Muscle layer of colon (tissue), 2 donors: ENCODE measurements at regions not wholly inside any gene's neighbourhood (a gene's known extent, or its start where the extent isn't known, plus 50 kb on each side); places are given as distances from the start of the nearest gene placed in this dataset.

Experiments
- H3K27ac ChIP-seq: one replicate; pipeline ENCODE4 v1.7.0; 2013; ENCODE audit warnings: low read depth, mild to moderate bottlenecking, low read length, moderate library complexity
- H3K27me3 ChIP-seq, 2 donors: one replicate each; pipeline ENCODE4 v1.7.0; 2013; ENCODE audit warnings: low read length in 2 of 2, mild to moderate bottlenecking in 2 of 2; ENCODE audit not compliant: insufficient read depth in 2 of 2, control insufficient read depth in 1 of 2
- H3K36me3 ChIP-seq: one replicate; pipeline ENCODE4 v1.7.0; 2013; ENCODE audit warnings: mild to moderate bottlenecking, low read length; ENCODE audit not compliant: insufficient read depth
- H3K4me1 ChIP-seq: one replicate; pipeline ENCODE4 v1.7.0; 2013; ENCODE audit warnings: mild to moderate bottlenecking, low read length; ENCODE audit not compliant: insufficient read depth
- H3K4me3 ChIP-seq, 2 donors: one replicate each; pipeline ENCODE4 v1.7.0; 2013; ENCODE audit warnings: low read length in 2 of 2, low read depth in 1 of 2, mild to moderate bottlenecking in 1 of 2, moderate library complexity in 1 of 2
- H3K9ac ChIP-seq: one replicate; pipeline ENCODE4 v1.7.0; 2013; ENCODE audit warnings: low read length
- H3K9me3 ChIP-seq: one replicate; pipeline ENCODE4 v1.7.0; 2013; ENCODE audit warnings: mild to moderate bottlenecking, low read length
- donor health status: abdominal sarcoma.
- donor health status: Adenocarcinoma of cecum.

- Histone ChIP-seq H3K4me3 (no peak overlapping the region), H3K27ac (no peak overlapping the region), H3K4me1 (no peaks in the 10 kb centered on the region)
These were observed 1028.4 kb upstream of the INTU start for GRCh38 chr4:126604268-126604867.

DNA sequence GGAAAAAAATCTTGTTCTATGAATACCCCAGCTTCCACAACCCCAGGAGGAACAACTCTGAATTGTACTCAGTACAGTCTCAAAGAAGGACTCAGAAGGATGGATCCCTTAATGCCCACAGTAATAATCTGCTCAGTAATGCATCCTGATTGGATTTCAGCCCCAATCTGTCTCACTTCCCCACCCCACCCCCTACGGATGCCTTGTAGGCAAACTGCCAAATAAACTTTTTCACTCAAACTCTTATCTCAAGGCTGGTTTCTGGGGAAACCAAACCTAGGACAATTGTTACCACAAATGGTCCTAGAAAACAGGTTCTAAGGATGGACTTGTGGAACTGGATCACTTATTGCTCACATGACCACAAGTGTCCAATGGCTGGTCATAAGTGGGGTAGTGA lies 1021.8 kb upstream of the INTU start:
- Histone ChIP-seq H3K9me3 (no peaks in the 10 kb centered on the region), H3K4me1 (no peaks in the 10 kb centered on the region), H3K27me3 (no peaks in the 10 kb centered on the region), H3K9ac (no peak overlapping the region), H3K4me3 (no peak overlapping the region), H3K27ac (no peak overlapping the region), H3K36me3 (no peaks in the 10 kb centered on the region)

More at GRCh38 chr4:126604268-126604867, 1028.4 kb upstream of the INTU start:
- H3K36me3 ChIP-seq = no peaks in the 10 kb centered on the region
- H3K9ac ChIP-seq = no peak overlapping the region
- no peaks in the 10 kb centered on the region for H3K27me3 ChIP-seq
- no peaks in the 10 kb centered on the region for H3K9me3 ChIP-seq

- H3K27me3 ChIP-seq = no peaks in the 10 kb centered on the region
- H3K27ac ChIP-seq = no peak overlapping the region
- H3K4me3 ChIP-seq = no peak overlapping the region
- H3K9me3 ChIP-seq = no peaks in the 10 kb centered on the region
- no peak overlapping the region for H3K9ac ChIP-seq
- H3K36me3 ChIP-seq = no peaks in the 10 kb centered on the region
- H3K4me1 ChIP-seq = no peaks in the 10 kb centered on the region
These were observed 1020.9 kb upstream of the INTU start for GRCh38 chr4:126611900-126612299.

- Histone ChIP-seq H3K36me3 (no peaks in the 10 kb centered on the region), H3K4me1 (no peaks in the 10 kb centered on the region), H3K27ac (no peak overlapping the region), H3K9me3 (no peaks in the 10 kb centered on the region), H3K4me3 (no peak overlapping the region), H3K27me3 (no peaks in the 10 kb centered on the region), H3K9ac (no peak overlapping the region)
These were observed 1018.4 kb upstream of the INTU start for GRCh38 chr4:126614356-126614855.

DNA sequence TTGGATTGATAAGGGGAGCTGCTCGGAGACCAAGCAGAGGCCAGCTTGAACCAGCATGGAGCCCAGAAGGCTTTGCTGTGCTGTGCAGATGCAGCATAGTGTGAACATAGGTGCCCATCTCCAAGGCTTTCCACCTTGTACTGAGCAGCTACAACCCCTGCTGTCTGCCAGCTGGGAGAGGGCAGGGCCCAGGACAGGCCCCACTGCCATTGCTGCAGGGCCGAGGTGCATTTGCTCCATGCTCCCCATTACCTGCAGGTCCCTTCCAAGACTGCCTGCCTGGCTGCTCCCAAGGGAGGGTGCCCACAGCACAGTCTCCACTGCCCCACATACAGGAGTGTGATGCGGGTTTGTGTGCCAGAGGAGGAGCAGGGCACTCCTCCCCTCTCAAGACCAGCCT lies 1016.0 kb upstream of the INTU start:
- Histone ChIP-seq H3K9me3 (no peaks in the 10 kb centered on the region), H3K4me3 (no peak overlapping the region), H3K36me3 (no peaks in the 10 kb centered on the region), H3K27me3 (no peaks in the 10 kb centered on the region), H3K9ac (no peak overlapping the region), H3K27ac (no peak overlapping the region), H3K4me1 (no peaks in the 10 kb centered on the region)

GRCh38 chr4:126627255-126627654 lies 1005.5 kb upstream of the INTU start:
- no peaks in the 10 kb centered on the region for H3K36me3 ChIP-seq
- no peak overlapping the region for H3K4me3 ChIP-seq

GRCh38 chr4:126628933-126629332 lies 1003.8 kb upstream of the INTU start:
- H3K4me1 ChIP-seq = no peaks in the 10 kb centered on the region
- no peaks in the 10 kb centered on the region for H3K36me3 ChIP-seq
- H3K9ac ChIP-seq = no peak overlapping the region
- no peaks in the 10 kb centered on the region for H3K9me3 ChIP-seq
- no peaks in the 10 kb centered on the region for H3K27me3 ChIP-seq
- no peak overlapping the region for H3K4me3 ChIP-seq
- H3K27ac ChIP-seq = no peak overlapping the region

More at GRCh38 chr4:126627255-126627654, 1005.5 kb upstream of the INTU start:
- no peaks in the 10 kb centered on the region for H3K4me1 ChIP-seq
- H3K27ac ChIP-seq = no peak overlapping the region
- no peaks in the 10 kb centered on the region for H3K9me3 ChIP-seq
- no peaks in the 10 kb centered on the region for H3K27me3 ChIP-seq
- H3K9ac ChIP-seq = no peak overlapping the region

- Histone ChIP-seq H3K36me3 (no peaks in the 10 kb centered on the region), H3K9me3 (no peaks in the 10 kb centered on the region), H3K4me3 (no peak overlapping the region), H3K27ac (no peak overlapping the region), H3K4me1 (no peaks in the 10 kb centered on the region), H3K27me3 (no peaks in the 10 kb centered on the region), H3K9ac (no peak overlapping the region)
These were observed 1002.5 kb upstream of the INTU start for GRCh38 chr4:126630230-126630629.

- H3K9me3 ChIP-seq = no peaks in the 10 kb centered on the region
- H3K4me1 ChIP-seq = no peaks in the 10 kb centered on the region
- H3K4me3 ChIP-seq = no peak overlapping the region
- H3K36me3 ChIP-seq = no peaks in the 10 kb centered on the region
- no peak overlapping the region for H3K27ac ChIP-seq
- no peak overlapping the region for H3K9ac ChIP-seq
- H3K27me3 ChIP-seq = no peaks in the 10 kb centered on the region
These were observed 999.5 kb upstream of the INTU start for GRCh38 chr4:126633306-126633705.

- Histone ChIP-seq H3K9ac (no peak overlapping the region), H3K36me3 (no peaks in the 10 kb centered on the region), H3K4me1 (no peaks in the 10 kb centered on the region), H3K4me3 (no peak overlapping the region), H3K9me3 (no peaks in the 10 kb centered on the region), H3K27me3 (no peaks in the 10 kb centered on the region), H3K27ac (no peak overlapping the region)
These were observed 995.1 kb upstream of the INTU start for GRCh38 chr4:126637706-126638105.

DNA sequence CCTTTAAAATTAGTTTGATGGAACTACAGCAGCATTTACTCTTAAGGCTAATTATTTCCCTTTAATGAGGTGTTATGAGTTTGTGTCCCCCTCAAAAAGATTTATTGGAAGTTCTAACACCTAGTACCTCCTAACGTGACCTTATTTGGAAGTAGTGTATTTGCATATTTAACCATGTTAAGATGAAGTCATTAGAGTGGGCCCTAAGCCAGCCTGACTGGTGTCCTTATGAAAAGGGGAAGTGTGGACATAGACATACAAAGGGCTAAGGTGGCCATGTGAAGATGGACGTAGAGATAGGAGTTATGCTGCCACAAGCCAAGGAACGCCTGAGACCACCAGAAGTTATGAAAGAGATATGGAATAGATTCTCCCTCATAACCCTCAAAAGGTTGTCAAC lies 985.4 kb upstream of the INTU start:
- Histone ChIP-seq H3K9ac (no peak overlapping the region), H3K27me3 (no peaks in the 10 kb centered on the region), H3K27ac (no peak overlapping the region), H3K9me3 (no peaks in the 10 kb centered on the region), H3K36me3 (no peaks in the 10 kb centered on the region), H3K4me3 (no peak overlapping the region), H3K4me1 (no peaks in the 10 kb centered on the region)

DNA sequence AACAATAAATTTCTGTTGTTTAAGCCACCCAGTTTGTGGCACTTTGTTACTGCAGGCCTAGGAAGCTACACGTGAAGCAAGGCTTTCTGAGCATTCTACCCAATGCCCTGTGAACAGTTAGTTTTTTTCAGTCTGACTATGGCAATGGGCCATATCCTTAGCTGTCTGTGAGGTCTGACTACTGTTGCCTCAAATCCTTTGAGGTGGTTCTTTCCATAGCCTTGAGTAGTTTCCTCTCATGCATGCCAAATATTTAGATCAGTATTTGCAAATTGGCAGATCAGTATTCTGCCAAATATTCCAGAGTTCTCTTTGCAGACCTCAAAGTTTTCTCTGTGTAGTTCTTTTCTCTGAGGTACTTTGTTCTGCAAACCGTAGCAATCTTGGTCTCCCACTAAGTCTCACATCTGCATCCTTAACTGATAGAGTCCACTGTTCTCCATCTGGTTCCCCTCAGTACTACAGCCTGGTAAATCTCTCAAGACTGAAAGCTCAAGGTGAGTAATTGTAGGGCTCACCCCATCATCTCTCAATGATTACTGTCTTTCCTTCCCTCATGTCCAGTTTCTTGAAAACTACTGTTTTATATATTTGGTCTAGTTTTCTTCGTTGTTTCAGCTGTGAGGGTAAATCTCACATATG lies 984.9 kb upstream of the INTU start:
- Histone ChIP-seq H3K4me3 (no peak overlapping the region), H3K27ac (no peak overlapping the region), H3K9ac (no peak overlapping the region), H3K36me3 (no peaks in the 10 kb centered on the region), H3K9me3 (no peaks in the 10 kb centered on the region), H3K4me1 (no peaks in the 10 kb centered on the region), H3K27me3 (no peaks in the 10 kb centered on the region)
